ENCODE measurements at regions not wholly inside any gene's neighbourhood (a gene's known extent, or its start where the extent isn't known, plus 50 kb on each side); places are given as distances from the start of the nearest gene placed in this dataset.
A peak's percentile ranks its signal among the peaks of the same experiment; 100 is the strongest.
"Not testable (repeated sequence)": the region's sequence is repeated elsewhere in the genome, so short reads cannot be mapped to it uniquely, and the experiment has no call there.

GRCh38 chrX:86930419-86930818, 587.2 kb upstream of the KLHL4 start:
- Mint-ChIP-seq H3K4me3 (ENCODE audit: unreplicated experiment) (no peak overlapping the region), H3K4me1 (ENCODE audit: unreplicated experiment) (no peaks in the 10 kb centered on the region), H3K9me3 (ENCODE audit: unreplicated experiment) (no peaks in the 10 kb centered on the region), H3K27ac (ENCODE audit: unreplicated experiment) (no peak overlapping the region), H3K27me3 (ENCODE audit: unreplicated experiment) (no peaks in the 10 kb centered on the region), H3K36me3 (ENCODE audit: low read depth, unreplicated experiment) (no peaks in the 10 kb centered on the region)
- no peak for TF ChIP-seq CTCF (IDR thresholded peaks at IDR 0.05; ENCODE audit: unreplicated experiment)
- DNase-seq (ENCODE audit: low spot score), result no peak

GRCh38 chrX:86935988-86936387, 581.6 kb upstream of the KLHL4 start:
- Mint-ChIP-seq H3K27me3 (ENCODE audit: unreplicated experiment) (no peaks in the 10 kb centered on the region), H3K36me3 (ENCODE audit: low read depth, unreplicated experiment) (no peaks in the 10 kb centered on the region), H3K9me3 (ENCODE audit: unreplicated experiment) (no peaks in the 10 kb centered on the region), H3K27ac (ENCODE audit: unreplicated experiment) (no peak overlapping the region), H3K4me1 (ENCODE audit: unreplicated experiment) (no peaks in the 10 kb centered on the region), H3K4me3 (ENCODE audit: unreplicated experiment) (no peak overlapping the region)
- no peak for TF ChIP-seq CTCF (IDR thresholded peaks at IDR 0.05; ENCODE audit: unreplicated experiment)
- no peak for DNase-seq (ENCODE audit: low spot score)

- H3K4me1 Mint-ChIP-seq (ENCODE audit: unreplicated experiment), result peaks cover 3% of the 10 kb centered on the region
- H3K27me3 Mint-ChIP-seq (ENCODE audit: unreplicated experiment), result no peaks in the 10 kb centered on the region
- no peak overlapping the region for H3K4me3 Mint-ChIP-seq (ENCODE audit: unreplicated experiment)
- H3K9me3 Mint-ChIP-seq (ENCODE audit: unreplicated experiment), result no peaks in the 10 kb centered on the region
- TF ChIP-seq CTCF (IDR thresholded peaks at IDR 0.05; ENCODE audit: unreplicated experiment), result peak; percentile 39
- H3K27ac Mint-ChIP-seq (ENCODE audit: unreplicated experiment), result no peak overlapping the region
- no peaks in the 10 kb centered on the region for H3K36me3 Mint-ChIP-seq (ENCODE audit: low read depth, unreplicated experiment)
- peak; percentile 26 for DNase-seq (ENCODE audit: low spot score)
Measured at GRCh38 chrX:86946569-86946968, 571.0 kb upstream of the KLHL4 start.

GRCh38 chrX:86964321-86964720, 553.3 kb upstream of the KLHL4 start:
- H3K4me3 Mint-ChIP-seq (ENCODE audit: unreplicated experiment), result no peak overlapping the region
- H3K9me3 Mint-ChIP-seq (ENCODE audit: unreplicated experiment), result no peaks in the 10 kb centered on the region
- no peak overlapping the region for H3K27ac Mint-ChIP-seq (ENCODE audit: unreplicated experiment)
- no peak for TF ChIP-seq CTCF (IDR thresholded peaks at IDR 0.05; ENCODE audit: unreplicated experiment)
- no peaks in the 10 kb centered on the region for H3K4me1 Mint-ChIP-seq (ENCODE audit: unreplicated experiment)
- no peaks in the 10 kb centered on the region for H3K27me3 Mint-ChIP-seq (ENCODE audit: unreplicated experiment)
- no peaks in the 10 kb centered on the region for H3K36me3 Mint-ChIP-seq (ENCODE audit: low read depth, unreplicated experiment)
- no peak for DNase-seq (ENCODE audit: low spot score)

- Mint-ChIP-seq H3K36me3 (ENCODE audit: low read depth, unreplicated experiment) (no peaks in the 10 kb centered on the region), H3K27ac (ENCODE audit: unreplicated experiment) (no peak overlapping the region), H3K9me3 (ENCODE audit: unreplicated experiment) (no peaks in the 10 kb centered on the region), H3K4me1 (ENCODE audit: unreplicated experiment) (no peaks in the 10 kb centered on the region), H3K27me3 (ENCODE audit: unreplicated experiment) (peaks cover 1% of the 10 kb centered on the region), H3K4me3 (ENCODE audit: unreplicated experiment) (no peak overlapping the region)
- TF ChIP-seq CTCF (IDR thresholded peaks at IDR 0.05; ENCODE audit: unreplicated experiment), result no peak
- no peak for DNase-seq (ENCODE audit: low spot score)
Measured at GRCh38 chrX:86981326-86981879, 536.2 kb upstream of the KLHL4 start.

GRCh38 chrX:86987351-86987750, 530.3 kb upstream of the KLHL4 start:
- H3K27me3 Mint-ChIP-seq (ENCODE audit: unreplicated experiment); H3K9me3 Mint-ChIP-seq (ENCODE audit: unreplicated experiment); H3K27ac Mint-ChIP-seq (ENCODE audit: unreplicated experiment); H3K4me3 Mint-ChIP-seq (ENCODE audit: unreplicated experiment); H3K4me1 Mint-ChIP-seq (ENCODE audit: unreplicated experiment); DNase-seq (ENCODE audit: low spot score); H3K36me3 Mint-ChIP-seq (ENCODE audit: low read depth, unreplicated experiment): not testable (repeated sequence)

All from endothelial cell (in vitro differentiated cells).